Caco-2 (cell line): ENCODE measurements at regions not wholly inside any gene's neighbourhood (a gene's known extent, or its start where the extent isn't known, plus 50 kb on each side); places are given as distances from the start of the nearest gene placed in this dataset.

ENCODE experiments used
- BruUV-seq: library from RNA; stranded (reverse); fragments of 400-500 nt; replicated peaks from 2 replicates; lab custom pipeline; 2021; lab: Mats Ljungman, UMichigan
- CTCF ChIA-PET: fragments of 300-600 bp; sonication (Branson Sonifier 250); formaldehyde crosslinking; loops from one replicate; lab custom pipeline; 2022; ENCODE audit warnings: antibody characterized with exemption; lab: Charles Lee
- POLR2A ChIA-PET: fragments of 300-600 bp; sonication (Branson Sonifier 250); formaldehyde crosslinking; loops from one replicate; lab custom pipeline; 2022; ENCODE audit warnings: antibody characterized with exemption; lab: Charles Lee
- DNase-seq, 2 experiments: peaks; one replicate each; pipeline versions ENCODE4 v3.0.0 to v3.0.0-alpha.2; 2020 to 2022
- H3K27me3 ChIP-seq: replicated peaks from 2 replicates; pipeline ENCODE4 v1.6.0; 2011; ENCODE audit warnings: low read length; ENCODE audit not compliant: control insufficient read depth, insufficient read depth
- H3K36me3 ChIP-seq: 2 replicates; pipeline ENCODE4 v1.5.1; 2011; ENCODE audit warnings: low read length; ENCODE audit not compliant: control insufficient read depth, insufficient read depth
- H3K4me1 ChIP-seq: fragments of 250-450 bp; sonication (Bioruptor Pico); 2 replicates; pipeline ENCODE4 v1.5.1; 2020; ENCODE audit warnings: mild to moderate bottlenecking
- H3K4me3 ChIP-seq: 2 replicates; pipeline ENCODE4 v1.5.1; 2011; ENCODE audit warnings: low read depth, mild to moderate bottlenecking, control low read depth, low read length
- H3K9me3 ChIP-seq: fragments of 250-450 bp; sonication (Bioruptor Pico); 2 replicates; pipeline ENCODE4 v1.5.1; 2020; ENCODE audit warnings: mild to moderate bottlenecking, moderate library complexity
- H3K27ac Mint-ChIP-seq: one replicate; pipeline ENCODE4 v1.8.0; 2022; ENCODE audit warnings: mixed read lengths; ENCODE audit not compliant: unreplicated experiment
- H3K27me3 Mint-ChIP-seq: one replicate; pipeline ENCODE4 v1.8.0; 2022; ENCODE audit warnings: mixed read lengths; ENCODE audit not compliant: insufficient read depth, unreplicated experiment
- H3K36me3 Mint-ChIP-seq: one replicate; pipeline ENCODE4 v1.8.0; 2022; ENCODE audit warnings: mild to moderate bottlenecking, mixed read lengths; ENCODE audit not compliant: insufficient read depth, unreplicated experiment
- H3K4me1 Mint-ChIP-seq: one replicate; pipeline ENCODE4 v1.8.0; 2022; ENCODE audit warnings: low read depth, mixed read lengths; ENCODE audit not compliant: unreplicated experiment
- H3K4me3 Mint-ChIP-seq: one replicate; pipeline ENCODE4 v1.8.0; 2022; ENCODE audit warnings: mild to moderate bottlenecking, moderate library complexity, mixed read lengths; ENCODE audit not compliant: unreplicated experiment
- H3K9me3 Mint-ChIP-seq: one replicate; pipeline ENCODE4 v1.8.0; 2022; ENCODE audit warnings: mixed read lengths; ENCODE audit not compliant: unreplicated experiment
- CTCF ChIP-seq, 2 experiments: fragments of 200-600 bp in 1 of 2; IDR thresholded peaks; 1 replicate in 1 of 2; 2 replicates in 1 of 2; pipeline versions ENCODE4 v1.5.1 to v1.8.0; 2011 to 2022; ENCODE audit warnings: antibody characterized with exemption in 1 of 2, control low read depth in 1 of 2, inconsistent platforms in 1 of 2, low read depth in 1 of 2, low read length in 1 of 2, mild to moderate bottlenecking in 1 of 2, moderate library complexity in 1 of 2; ENCODE audit not compliant: insufficient read depth in 1 of 2, severe bottlenecking in 1 of 2, unreplicated experiment in 1 of 2
- intact Hi-C: fragments of 100-400 bp; cut with micrococcal nuclease; formaldehyde crosslinking; loops from one replicate; pipeline ENCODE4 v1.10.0; 2022; ENCODE audit not compliant: unreplicated experiment

GRCh38 chr7:69402696-69403095 is 195.6 kb upstream of the AUTS2 start:
- no peaks in the 10 kb centered on the region for H3K36me3 Mint-ChIP-seq
- H3K36me3 ChIP-seq, result no peaks in the 10 kb centered on the region
- no peak for TF ChIP-seq CTCF (IDR thresholded peaks at IDR 0.05; ENCODE audit: insufficient read depth in 1 of 2, low read depth in 1 of 2, low read length in 1 of 2, severe bottlenecking in 1 of 2, unreplicated experiment in 1 of 2)
- no peak for DNase-seq
- intact Hi-C loops, result no loop called here
- no peaks in the 10 kb centered on the region for H3K9me3 ChIP-seq
- no peaks in the 10 kb centered on the region for H3K27me3 Mint-ChIP-seq
- CTCF ChIA-PET, result no interaction called here
- H3K9me3 Mint-ChIP-seq, result no peaks in the 10 kb centered on the region
- H3K4me1 Mint-ChIP-seq, result no peaks in the 10 kb centered on the region
- H3K4me3 Mint-ChIP-seq, result no peak overlapping the region
- POLR2A ChIA-PET, result no interaction called here
- H3K4me3 ChIP-seq, result no peak overlapping the region
- H3K27ac Mint-ChIP-seq, result no peak overlapping the region
- no peaks in the 10 kb centered on the region for H3K27me3 ChIP-seq
- no peaks in the 10 kb centered on the region for H3K4me1 ChIP-seq
- BruUV-seq, result no TSS peak

GRCh38 chr7:69403169-69403568 is 195.1 kb upstream of the AUTS2 start:
- intact Hi-C loops, result no loop called here
- no TSS peak for BruUV-seq

GRCh38 chr7:69411018-69411417 is 187.3 kb upstream of the AUTS2 start:
- Histone ChIP-seq H3K4me1 (no peaks in the 10 kb centered on the region), H3K27me3 (no peaks in the 10 kb centered on the region), H3K4me3 (no peak overlapping the region), H3K9me3 (no peaks in the 10 kb centered on the region), H3K36me3 (no peaks in the 10 kb centered on the region)
- ChIA-PET POLR2A (no interaction called here), CTCF (no interaction called here)
- TF ChIP-seq CTCF (IDR thresholded peaks at IDR 0.05; ENCODE audit: insufficient read depth in 1 of 2, low read depth in 1 of 2, low read length in 1 of 2, severe bottlenecking in 1 of 2, unreplicated experiment in 1 of 2), result no peak
- Mint-ChIP-seq H3K4me1 (no peaks in the 10 kb centered on the region), H3K36me3 (no peaks in the 10 kb centered on the region), H3K27me3 (no peaks in the 10 kb centered on the region), H3K4me3 (no peak overlapping the region), H3K9me3 (no peaks in the 10 kb centered on the region), H3K27ac (no peak overlapping the region)
- DNase-seq, result no peak
- BruUV-seq, result no TSS peak
- intact Hi-C loops, result no loop called here

More at GRCh38 chr7:69403169-69403568, 195.1 kb upstream of the AUTS2 start:
- ChIA-PET POLR2A (no interaction called here), CTCF (no interaction called here)
- no peaks in the 10 kb centered on the region for H3K9me3 Mint-ChIP-seq
- Histone ChIP-seq H3K36me3 (no peaks in the 10 kb centered on the region), H3K4me1 (no peaks in the 10 kb centered on the region), H3K9me3 (no peaks in the 10 kb centered on the region), H3K4me3 (no peak overlapping the region), H3K27me3 (no peaks in the 10 kb centered on the region)
- no peak for DNase-seq
- H3K4me3 Mint-ChIP-seq, result no peak overlapping the region
- no peaks in the 10 kb centered on the region for H3K27me3 Mint-ChIP-seq
- no peak for TF ChIP-seq CTCF (IDR thresholded peaks at IDR 0.05; ENCODE audit: insufficient read depth in 1 of 2, low read depth in 1 of 2, low read length in 1 of 2, severe bottlenecking in 1 of 2, unreplicated experiment in 1 of 2)
- H3K4me1 Mint-ChIP-seq, result no peaks in the 10 kb centered on the region
- H3K27ac Mint-ChIP-seq, result no peak overlapping the region
- H3K36me3 Mint-ChIP-seq, result no peaks in the 10 kb centered on the region
